GM12874 (cell line): ENCODE measurements at regions not wholly inside any gene's neighbourhood (a gene's known extent, or its start where the extent isn't known, plus 50 kb on each side); places are given as distances from the start of the nearest gene placed in this dataset.

Source experiments
- TF ChIP-seq, protein P1 (sequence below): IDR thresholded peaks from 2 replicates; pipeline ENCODE4 v1.5.1; 2011; ENCODE audit warnings: low read depth, mild to moderate bottlenecking, control low read depth, low read length, moderate library complexity; ENCODE audit not compliant: insufficient read depth

- TF ChIP-seq, protein P1, sequence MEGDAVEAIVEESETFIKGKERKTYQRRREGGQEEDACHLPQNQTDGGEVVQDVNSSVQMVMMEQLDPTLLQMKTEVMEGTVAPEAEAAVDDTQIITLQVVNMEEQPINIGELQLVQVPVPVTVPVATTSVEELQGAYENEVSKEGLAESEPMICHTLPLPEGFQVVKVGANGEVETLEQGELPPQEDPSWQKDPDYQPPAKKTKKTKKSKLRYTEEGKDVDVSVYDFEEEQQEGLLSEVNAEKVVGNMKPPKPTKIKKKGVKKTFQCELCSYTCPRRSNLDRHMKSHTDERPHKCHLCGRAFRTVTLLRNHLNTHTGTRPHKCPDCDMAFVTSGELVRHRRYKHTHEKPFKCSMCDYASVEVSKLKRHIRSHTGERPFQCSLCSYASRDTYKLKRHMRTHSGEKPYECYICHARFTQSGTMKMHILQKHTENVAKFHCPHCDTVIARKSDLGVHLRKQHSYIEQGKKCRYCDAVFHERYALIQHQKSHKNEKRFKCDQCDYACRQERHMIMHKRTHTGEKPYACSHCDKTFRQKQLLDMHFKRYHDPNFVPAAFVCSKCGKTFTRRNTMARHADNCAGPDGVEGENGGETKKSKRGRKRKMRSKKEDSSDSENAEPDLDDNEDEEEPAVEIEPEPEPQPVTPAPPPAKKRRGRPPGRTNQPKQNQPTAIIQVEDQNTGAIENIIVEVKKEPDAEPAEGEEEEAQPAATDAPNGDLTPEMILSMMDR, result no peak
Measured at GRCh38 chr2:120915670-120916069, 180.0 kb downstream of the GLI2 start.

- TF ChIP-seq, protein P1, result no peak
Measured at GRCh38 chr2:120916446-120916845, 180.8 kb downstream of the GLI2 start.

DNA sequence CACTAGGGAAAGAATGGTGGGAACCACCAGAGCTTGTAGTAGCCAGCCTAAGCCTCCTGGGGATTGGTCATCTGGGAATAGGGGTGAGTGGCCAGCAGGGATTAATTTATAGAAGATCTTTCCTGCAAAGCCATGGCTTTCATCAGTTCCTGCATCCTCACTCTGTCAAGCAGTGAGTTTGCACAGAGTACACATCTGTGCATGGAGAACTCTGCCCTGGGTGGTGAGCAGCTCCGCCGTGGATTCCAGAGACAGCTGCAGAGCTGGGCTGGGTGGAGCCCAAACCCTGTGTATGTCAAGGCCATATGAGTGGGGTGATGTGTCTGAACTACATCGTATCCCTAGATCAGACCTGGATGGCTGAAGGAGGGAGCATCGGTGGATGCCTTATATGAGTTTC is 182.2 kb downstream of the GLI2 start:
- TF ChIP-seq, protein P1, result no peak

- TF ChIP-seq, protein P1, result no peak
Measured at GRCh38 chr2:120919216-120919615, 183.5 kb downstream of the GLI2 start.

DNA sequence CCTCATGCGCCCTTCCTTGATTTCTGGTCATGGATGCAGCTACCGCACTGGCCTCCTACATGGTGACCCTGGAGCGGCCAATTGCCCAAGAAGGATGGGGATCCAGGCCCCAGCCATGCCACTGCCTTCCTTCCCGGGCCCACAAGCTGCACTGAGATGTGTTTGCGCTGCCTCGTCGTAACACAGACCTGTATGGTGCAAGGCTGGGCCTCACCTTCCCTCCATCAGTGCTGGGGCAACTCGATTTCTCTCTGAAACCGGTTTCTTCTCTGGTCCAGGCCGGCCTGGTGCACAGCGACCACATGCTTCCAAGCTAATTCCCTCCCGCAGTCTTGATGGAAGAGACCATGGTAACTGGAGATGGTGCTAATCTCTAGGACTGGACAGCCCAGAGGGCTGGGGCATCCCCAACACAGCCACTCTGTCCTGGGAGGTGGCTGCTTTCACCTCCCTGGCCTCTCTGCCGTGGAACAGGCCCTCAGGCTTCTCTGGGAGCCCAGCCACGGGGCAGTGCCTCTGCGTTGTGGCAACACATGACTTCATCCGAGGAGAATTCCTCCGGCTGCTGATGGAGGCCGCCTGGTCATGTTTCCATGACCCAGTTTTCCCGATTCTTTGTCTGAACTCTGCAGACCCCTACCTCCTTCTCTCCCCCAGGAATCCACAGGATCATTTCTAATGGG is 184.2 kb downstream of the GLI2 start:
- TF ChIP-seq, protein P1, result no peak

DNA sequence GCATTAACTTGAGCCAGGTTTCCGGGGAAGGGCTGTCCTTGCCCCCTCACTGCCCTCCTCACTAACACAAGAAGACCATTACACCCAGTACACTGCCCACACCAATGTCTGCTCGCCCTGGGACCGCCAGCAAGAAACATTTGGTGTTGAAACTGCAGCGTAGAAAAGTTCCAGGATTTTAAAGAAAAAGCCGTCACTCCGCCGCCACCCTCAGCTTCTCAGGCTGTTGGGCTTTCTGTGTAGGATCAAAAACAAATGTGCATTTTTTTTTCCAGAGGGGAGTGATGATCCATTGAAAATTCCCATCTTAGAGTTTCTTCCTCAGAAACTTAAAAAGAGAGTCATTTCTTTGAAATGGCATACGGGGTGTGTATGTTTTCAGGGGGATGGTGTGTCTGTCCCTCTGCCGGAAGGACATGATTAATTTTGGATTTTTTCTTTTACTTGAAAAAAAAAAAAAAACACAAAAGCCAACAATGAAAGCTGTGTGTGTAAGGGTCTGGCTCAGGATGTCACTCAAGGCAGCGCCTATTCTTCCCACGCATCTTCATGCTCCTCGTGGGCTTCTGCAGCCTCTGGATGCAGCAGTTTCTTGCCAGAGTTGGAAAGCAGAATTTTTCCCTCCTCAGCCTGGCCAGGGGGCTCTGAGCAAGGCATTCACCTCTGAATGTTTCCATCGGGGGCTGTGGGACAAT is 184.9 kb downstream of the GLI2 start:
- TF ChIP-seq, protein P1, result no peak

- TF ChIP-seq, protein P1, result no peak
Measured at GRCh38 chr2:120921457-120921856, 185.8 kb downstream of the GLI2 start.
